ENCODE measurements at regions not wholly inside any gene's neighbourhood (a gene's known extent, or its start where the extent isn't known, plus 50 kb on each side); places are given as distances from the start of the nearest gene placed in this dataset.

DNA sequence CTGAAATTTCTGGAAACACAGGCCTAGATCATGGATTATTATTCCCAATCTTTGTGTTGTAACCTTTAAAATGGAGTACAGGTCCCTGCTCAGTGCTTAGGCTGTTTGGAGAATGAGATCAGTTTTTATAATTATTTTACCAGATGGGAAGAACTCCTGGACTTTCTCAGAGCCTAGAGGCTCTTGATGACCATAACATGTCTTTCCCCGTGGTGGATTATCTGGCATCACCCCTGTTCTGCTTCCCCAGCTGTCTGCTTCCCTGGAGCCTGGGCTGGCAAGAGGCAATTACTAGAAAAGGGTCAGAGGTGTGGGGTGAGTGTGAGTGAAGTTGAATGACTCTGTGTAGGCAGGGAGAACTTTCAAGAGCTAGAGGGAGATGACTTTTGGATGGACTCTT, 143.0 kb downstream of the CARTPT start:
- TF ChIP-seq POLR2A (IDR thresholded peaks at IDR 0.05) = no peak
- TF ChIP-seq, protein P1, sequence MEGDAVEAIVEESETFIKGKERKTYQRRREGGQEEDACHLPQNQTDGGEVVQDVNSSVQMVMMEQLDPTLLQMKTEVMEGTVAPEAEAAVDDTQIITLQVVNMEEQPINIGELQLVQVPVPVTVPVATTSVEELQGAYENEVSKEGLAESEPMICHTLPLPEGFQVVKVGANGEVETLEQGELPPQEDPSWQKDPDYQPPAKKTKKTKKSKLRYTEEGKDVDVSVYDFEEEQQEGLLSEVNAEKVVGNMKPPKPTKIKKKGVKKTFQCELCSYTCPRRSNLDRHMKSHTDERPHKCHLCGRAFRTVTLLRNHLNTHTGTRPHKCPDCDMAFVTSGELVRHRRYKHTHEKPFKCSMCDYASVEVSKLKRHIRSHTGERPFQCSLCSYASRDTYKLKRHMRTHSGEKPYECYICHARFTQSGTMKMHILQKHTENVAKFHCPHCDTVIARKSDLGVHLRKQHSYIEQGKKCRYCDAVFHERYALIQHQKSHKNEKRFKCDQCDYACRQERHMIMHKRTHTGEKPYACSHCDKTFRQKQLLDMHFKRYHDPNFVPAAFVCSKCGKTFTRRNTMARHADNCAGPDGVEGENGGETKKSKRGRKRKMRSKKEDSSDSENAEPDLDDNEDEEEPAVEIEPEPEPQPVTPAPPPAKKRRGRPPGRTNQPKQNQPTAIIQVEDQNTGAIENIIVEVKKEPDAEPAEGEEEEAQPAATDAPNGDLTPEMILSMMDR (IDR thresholded peaks at IDR 0.05) = no peak

Data from testis (tissue), 2 donors.